ENCODE measurements at regions not wholly inside any gene's neighbourhood (a gene's known extent, or its start where the extent isn't known, plus 50 kb on each side); places are given as distances from the start of the nearest gene placed in this dataset.

DNA sequence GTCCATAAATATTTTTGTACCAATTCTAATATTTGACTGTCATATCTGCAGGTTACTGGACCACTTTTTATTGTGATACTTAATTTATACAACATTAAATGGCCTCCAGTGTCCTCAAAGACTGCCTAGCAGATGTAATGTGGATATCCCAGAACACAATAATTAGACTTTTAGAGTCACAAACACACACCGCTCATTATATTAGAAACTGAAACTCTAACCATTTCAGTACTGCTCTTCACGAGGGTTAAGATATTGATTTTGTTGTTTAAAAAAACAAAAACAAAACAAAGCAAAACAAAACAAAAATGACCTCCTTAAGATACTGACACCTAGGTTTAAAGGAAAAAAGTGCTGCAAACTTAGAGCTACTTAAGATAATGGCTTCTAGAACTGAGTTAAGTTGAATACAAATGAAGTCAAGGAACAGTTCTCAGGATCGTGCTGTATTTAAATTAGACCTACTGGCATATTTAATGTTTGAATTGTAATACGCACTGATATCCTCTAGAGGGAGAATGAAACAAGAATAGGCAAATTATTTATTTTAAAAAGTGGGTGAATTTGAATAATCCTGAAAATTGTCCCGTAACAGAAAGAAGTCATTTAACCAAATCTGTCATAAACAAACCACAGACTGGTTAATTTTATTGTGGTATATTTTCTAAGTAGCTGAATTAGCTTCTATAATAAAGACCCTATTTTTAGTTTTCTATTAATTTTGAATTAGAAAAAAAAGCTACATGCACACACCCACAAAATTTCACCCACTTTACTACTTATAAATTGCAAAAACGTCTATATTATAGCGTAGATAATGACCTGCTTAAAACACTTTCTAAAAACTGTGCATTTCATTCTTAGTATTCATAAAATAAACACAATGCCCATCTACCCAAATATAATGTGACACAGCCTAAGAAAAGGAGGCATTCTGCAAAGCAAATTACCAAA, 395.2 kb upstream of the DCN start:
- DNase-seq: peak; percentile 30

DNA sequence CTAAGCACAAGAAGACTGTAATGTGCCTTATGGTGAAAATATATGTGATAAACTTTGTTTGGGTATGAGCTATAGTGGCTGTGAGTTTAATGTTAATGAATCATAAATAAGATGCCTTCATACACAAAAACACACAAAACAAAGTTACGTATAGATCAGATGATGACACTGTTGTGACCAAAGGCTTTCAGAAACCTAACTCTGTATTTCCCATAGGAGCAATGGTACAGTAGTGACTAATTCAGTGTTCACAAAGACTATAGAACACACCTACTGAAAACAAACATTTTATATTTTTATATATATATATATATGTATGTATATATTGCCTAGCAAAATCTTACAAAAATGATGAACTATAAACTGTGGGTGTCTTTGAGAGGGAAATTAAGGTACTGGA, 393.8 kb upstream of the DCN start:
- DNase-seq: no peak

DNA sequence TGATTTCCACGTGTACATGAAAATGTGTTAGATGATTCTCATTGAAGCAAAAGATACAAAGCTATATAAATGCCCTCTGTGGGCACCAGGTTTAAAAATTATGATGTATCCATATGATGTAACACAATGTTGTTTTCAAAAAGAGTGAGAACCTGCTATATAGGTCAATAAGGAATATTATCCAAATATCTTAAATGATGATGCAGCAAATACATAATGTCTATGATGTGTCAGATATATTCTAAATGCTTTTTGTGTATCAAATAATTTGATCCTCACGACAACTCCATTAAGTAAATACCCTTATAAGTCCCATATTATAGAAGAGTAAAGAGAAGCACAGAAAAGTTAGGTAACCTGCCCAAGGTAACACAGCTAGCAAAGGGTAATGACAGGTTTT, 393.0 kb upstream of the DCN start:
- DNase-seq: no peak

DNA sequence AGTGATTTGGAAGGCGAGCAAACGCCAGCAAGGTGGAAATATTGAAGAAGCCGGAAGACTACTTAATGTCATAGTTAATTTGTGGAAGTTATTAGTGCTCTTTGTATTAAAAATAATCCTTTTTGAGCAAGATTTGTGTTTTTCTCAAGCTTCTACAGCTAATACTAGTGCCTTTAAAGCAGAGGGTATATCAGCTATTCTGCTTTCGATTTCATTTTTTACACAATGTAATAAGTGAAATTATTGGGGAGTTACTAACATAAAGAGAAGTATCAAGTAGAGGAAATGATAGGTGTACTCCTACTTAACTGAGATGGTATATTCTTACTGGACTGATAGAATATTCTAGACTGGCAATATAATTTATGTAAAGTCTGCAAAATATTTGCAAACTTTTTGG, 392.4 kb upstream of the DCN start:
- DNase-seq: no peak

DNA sequence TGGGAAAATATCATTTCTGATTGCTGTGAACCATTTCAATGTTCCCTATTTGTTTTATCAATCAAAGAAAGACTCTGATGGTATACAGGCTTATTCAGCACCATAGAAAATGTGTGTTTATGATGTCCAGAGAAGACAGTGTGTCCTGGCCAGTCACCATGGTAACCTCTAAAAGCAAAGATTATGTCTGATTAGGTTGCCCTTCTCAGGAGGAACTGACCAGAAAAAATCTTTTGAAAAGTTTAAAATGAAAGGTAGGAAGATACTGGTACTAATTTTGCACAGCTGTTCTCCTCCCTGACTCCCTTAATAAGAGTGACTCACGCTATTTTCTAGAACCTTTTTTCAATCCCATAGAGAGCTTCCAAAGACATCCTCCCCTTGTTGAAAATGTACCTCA, 391.8 kb upstream of the DCN start:
- no peak for DNase-seq

DNA sequence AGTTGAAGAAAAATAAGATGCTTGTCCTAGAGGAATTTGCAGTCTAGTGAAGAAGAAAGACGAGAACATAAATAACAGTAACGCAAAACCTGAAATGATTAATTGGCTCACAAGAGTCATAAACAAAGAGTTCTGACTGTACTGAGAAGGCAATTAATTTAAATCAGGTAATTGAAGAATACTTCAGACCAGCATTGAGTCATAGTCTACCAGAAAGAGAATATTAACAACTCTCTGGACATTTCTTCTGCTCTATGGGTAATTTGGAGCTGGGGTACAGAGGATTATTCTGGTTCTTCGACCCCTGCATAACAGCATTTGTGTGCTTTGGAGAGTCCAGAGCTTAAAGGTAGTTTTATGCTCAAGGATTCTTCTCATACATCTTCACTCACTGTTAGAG, 390.3 kb upstream of the DCN start:
- no peak for DNase-seq

DNA sequence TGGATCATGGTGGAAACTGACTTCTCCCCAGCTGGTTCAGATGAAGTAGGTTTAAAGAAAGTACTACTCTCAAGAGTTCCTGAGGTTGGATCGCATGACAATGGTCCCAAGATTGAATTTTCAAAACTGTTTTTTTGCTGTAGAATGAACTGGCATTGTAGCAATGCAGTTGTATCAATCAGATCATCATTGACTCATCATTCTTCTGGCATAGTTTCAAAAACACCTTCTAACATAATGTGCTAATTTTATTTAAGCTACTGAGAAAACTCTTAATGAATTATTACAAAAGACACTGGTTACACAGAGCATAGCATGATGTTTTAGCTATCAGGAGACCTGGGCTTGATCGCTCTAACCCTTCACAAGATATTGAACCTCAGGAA, 384.5 kb upstream of the DCN start:
- DNase-seq: no peak

GRCh38 chr12:91566328-91567099, 383.9 kb upstream of the DCN start:
- DNase-seq: no peak

DNA sequence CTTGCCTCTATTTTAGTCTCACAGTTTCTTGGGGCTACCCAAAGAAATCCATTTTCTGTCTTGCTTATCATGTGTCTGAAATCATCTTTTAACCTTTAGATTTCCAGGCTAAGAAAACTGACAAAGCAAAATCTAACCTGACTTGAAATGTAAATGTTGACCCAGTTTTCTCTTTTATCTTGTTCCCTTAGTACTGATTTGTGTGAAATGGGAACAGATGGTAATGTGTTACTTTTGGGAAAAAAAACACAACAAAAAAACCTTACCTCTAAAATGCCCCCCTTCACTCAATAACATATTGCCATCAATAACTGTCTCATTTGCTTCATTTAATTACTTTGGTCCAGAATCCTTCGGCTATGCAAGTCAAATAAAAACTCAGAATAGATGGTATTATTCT, 383.2 kb upstream of the DCN start:
- no peak for DNase-seq

- DNase-seq: no peak
Measured at GRCh38 chr12:91565246-91565645, 382.6 kb upstream of the DCN start.

GRCh38 chr12:91563011-91563765, 380.6 kb upstream of the DCN start:
- no peak for DNase-seq

DNA sequence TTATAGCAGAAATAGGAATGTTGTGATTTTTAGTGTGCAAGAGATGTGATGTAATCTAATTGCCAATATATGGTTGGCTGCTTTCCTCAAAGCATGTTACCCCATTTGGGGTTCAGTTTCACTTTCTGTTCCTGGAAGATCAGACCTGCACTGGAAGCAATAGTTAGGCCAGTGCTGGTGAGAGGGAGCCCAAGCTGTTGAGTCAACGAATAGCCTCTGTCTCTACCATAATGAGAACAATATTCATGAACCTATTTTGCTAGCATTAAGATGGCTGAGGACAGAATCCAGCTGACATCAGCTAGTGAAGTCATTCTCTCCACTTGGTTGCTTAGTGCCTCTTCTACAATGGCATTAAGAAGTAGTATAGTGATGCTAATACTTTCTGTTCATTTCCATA, 379.9 kb upstream of the DCN start:
- DNase-seq: no peak

DNA sequence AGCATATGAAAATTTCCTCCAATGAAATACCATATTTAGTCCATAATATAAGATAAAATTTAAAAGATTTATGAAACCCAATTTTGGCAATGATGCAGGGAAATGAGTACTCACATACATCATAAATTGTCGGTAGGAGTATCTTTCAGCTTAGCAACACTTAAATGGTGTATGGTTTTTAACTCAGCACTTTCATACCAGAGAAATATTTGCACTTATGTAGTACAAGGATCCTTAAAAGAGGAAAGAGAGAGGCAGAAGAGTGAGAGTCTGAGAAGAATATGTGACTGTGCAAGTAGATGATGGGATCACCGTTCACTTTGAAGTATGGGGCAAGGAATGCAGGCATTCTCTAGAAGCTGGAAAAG, 379.3 kb upstream of the DCN start:
- DNase-seq: no peak

DNA sequence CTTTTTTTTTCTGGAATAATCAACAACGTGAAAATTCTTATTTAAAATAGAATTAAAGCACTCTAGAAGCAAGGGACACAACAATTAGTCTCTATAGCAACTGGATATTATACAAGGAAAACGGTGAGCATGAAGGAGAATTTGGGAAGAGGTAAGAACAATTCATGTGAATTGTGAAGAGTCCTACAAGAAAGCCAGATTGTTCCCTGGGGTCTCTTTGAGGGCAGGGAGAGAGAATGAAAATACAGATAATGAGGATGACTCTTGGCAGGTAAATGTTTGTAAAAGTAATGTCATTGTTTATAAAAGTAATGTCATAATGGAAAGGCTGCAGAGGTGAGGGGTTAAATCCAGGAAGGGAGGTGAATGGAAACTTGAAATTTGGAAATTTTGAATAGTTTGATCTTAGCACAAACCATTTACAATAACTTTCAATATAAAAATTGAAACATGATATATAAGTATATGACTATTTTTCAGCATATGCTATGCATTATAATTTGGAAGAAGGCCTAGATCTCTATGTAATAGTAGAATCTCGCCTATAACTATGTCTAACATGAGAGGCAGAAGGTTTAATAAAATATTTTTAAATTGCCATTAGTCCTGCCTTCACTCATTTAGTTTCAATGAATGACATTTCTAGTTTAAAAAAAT, 378.8 kb upstream of the DCN start:
- no peak for DNase-seq

DNA sequence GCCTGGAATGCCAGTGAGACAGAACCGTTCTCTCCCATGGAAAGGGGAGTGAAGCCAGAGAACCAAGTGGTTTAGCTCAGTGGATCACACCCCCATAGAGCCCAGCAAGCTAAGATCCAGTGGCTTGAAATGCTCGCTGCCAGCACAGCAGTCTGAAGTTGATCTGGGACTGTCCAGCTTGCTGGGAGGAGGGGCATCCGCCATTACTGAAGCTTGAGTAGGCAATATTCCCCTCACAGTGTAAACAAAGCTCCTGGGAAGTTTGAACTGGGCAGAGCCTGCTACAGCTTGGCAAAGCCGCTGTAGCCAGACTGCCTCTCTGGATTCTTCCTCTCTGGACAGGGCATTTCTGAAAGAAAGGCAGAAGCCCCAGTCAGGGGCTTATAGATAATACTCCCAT, 374.3 kb upstream of the DCN start:
- DNase-seq: no peak

DNA sequence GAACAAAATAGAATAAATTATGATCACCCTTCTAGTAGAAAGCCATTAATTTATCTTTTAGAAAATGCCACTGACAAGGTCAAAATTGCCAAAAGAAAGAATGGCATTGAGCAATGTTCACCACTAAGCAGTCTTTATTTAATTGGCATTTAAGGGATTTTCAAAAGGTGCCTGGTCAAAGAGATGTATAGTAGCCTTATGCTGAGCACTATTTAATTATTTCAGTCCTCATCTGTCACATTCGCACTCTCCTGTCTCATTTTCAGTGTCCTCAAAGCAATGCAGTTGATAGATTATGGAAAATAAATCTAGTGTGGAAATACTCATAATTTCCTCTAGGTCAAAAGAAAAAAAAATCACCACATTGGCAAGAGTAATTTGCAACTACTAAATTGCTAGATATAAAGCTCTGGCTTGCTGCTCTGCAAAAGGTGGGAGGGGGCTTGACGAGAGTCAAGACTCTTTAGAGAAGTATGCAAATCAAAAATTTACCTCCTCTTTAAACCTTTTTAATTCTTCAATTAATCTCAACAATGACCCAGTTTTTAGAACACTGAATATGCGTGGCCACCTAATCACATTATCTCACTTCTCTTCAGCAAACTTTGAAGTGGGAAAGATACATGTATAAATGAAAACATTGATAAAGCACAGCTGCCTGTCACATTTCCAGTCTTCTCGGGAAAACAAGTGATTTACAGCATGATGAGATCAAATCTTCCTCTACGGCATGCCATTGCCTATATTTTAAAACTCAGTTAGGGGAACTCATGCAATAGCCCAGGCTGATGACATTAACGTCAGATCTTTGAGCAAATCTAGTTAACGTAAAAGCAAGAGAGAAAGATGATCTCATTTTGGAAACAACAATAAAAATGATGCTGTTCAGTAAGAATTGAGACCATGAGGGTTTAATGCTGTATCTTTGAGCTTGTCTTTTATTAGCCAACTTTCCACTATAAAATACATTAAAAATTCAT, 373.1 kb upstream of the DCN start:
- DNase-seq: no peak

- no peak for DNase-seq
Measured at GRCh38 chr12:91551927-91552326, 369.3 kb upstream of the DCN start.

DNA sequence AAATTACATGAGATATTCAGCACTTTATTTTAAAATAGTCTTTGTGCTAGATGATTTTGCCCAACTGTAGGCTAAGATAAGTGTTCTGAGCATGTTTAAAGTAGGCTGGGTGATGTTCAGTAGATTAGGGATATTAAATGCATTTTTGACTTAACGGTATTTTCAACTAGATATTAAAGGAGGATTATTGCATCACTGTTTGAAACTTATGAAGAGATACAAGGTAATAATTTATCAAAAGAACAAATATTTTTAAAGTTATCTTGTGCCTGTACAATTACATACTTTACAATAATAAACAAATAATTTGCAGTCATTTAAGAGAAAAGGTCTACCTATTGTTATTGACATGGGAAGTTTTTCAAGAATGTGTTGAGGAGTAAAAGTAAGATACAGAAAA, 368.6 kb upstream of the DCN start:
- no peak for DNase-seq

GRCh38 chr12:91542666-91543065, 360.0 kb upstream of the DCN start:
- no peak for DNase-seq

DNA sequence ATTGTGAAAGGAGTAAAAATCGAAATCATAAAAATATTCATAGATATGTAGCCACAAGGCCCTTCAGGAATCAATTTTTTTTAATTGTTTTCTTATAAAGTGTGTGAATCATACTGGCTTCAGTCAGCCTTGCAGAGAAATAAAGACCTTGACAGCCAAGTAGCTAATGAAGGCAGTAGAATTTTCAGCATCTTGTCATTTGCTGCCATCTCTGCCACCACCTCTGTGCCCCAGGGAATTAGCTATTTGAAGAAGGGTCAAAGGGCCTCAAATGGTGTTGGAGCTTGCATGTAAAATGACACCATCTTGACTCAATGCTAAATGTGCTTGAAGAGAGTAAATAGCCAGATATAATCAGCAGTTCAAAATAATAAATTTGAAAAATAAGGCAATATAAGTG, 359.4 kb upstream of the DCN start:
- DNase-seq: no peak

- DNase-seq: no peak
Measured at GRCh38 chr12:91538418-91538817, 355.8 kb upstream of the DCN start.
